Activated CD8-positive, alpha-beta memory T cell treated with anti-CD3 and anti-CD28 coated beads, Interleukin-2, amount 50 U/mL, for 24 hours (primary cell): ENCODE measurements at regions not wholly inside any gene's neighbourhood (a gene's known extent, or its start where the extent isn't known, plus 50 kb on each side); places are given as distances from the start of the nearest gene placed in this dataset.

Experiments
- DNase-seq: peaks from one replicate; pipeline ENCODE4 v3.0.0-alpha.2; 2020; ENCODE audit errors: extremely low read depth

DNA sequence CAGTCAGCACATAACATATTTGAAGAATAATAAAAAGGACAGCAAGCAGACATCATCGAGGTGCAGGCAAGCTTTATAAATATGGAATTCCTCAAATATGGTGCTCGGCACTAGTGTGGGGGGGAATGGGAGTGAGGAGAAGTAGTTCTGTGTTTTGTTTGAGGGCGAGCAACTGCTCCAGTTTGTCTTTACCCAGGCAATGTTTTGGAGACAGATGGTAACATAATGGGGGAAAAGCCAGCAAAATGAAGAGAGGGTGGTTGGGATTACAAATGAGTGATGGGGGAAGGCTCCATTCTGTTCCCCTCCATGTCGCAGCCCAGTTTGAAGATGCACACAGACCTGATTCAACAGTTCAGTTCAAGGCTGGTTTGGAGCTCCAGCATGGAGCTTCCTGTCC is 572.9 kb upstream of the DIPK2B start:
- no peak for DNase-seq

GRCh38 chrX:45771560-45772340 is 571.1 kb upstream of the DIPK2B start:
- DNase-seq, result no peak

- no peak for DNase-seq
Observed at GRCh38 chrX:45771114-45771513, 570.4 kb upstream of the DIPK2B start.

DNA sequence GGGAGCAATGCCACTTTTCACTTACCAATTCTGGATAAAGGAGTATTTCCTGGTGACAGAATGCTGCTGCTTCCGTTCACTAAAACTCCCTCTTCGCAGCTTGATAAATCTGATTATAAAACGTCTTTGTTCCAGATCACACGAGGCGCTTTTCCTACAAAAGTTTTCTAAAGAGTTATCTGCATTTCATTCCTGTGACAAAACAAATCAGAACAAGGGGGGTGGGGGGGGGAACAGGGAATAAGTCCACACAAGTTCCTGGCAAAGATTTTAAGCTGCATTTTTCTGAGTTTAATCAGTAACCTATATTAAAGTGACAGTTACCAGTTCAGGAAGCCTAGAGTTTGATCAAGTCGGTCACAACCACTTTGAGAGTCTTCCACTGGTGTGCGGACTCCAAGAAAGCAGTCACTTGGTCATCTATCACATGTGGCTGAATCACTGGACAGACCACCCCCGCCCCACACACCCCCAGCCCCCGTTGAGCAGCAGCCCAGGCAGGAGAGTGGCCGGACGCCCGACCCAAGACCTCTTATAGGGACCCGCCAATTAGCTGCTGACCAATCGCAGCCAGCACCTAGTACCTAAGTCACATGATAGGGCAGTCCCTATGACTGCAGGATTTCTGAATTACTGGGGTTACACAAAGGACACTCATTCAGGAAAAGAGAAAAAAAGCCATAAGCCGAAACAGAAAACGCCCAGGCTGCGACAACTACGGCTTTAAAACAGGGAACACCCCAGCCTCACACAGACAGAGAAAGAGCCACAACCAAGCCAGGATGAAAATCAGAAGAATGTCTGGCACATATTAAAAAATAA is 569.3 kb upstream of the DIPK2B start:
- no peak for DNase-seq

GRCh38 chrX:45768666-45769236 is 568.1 kb upstream of the DIPK2B start:
- no peak for DNase-seq

DNA sequence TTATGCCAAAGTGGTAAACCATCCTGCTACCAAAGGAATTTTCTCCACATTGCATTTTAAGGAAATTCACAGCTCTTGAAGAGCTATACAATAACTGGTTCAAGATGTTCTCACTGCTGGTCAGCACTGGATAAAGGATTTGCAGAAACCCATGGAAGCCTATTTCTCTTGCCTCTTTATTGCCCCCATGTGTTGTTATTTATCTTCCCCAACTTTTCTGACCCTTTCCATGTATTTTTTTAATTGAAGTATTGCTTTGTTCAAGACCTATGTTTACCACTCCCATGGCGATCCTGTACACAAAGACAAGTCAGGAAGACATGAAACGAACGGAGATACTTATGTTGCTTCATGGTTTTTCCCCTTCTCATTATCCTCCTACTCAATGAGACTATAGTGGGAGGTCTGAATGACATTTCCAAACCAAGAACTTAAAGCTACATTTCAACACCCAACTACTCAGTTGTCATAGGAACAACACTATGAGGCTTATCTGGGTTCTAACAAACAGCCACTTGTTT is 566.4 kb upstream of the DIPK2B start:
- no peak for DNase-seq

DNA sequence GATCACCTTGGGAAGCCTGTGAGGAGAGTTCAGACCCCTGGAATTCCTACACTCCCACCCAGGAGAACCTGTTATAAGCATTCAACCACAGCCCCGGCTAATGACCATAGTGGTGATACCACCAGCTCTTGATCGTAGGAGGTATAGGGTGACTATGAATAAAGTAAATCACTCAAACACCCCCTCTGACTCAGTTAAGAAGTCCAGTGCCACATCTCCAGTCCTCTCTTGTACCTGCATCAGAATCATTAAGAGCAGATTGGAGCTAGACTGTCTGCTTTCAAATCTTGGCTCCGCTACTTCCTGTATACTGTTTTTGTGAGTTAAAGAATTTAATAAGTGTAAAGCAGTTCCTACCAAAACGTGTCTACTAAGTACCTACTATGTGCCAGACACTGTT is 565.1 kb upstream of the DIPK2B start:
- no peak for DNase-seq

- DNase-seq, result no peak
Observed at GRCh38 chrX:45765281-45765680, 564.6 kb upstream of the DIPK2B start.

GRCh38 chrX:45762699-45763647 is 562.3 kb upstream of the DIPK2B start:
- no peak for DNase-seq

DNA sequence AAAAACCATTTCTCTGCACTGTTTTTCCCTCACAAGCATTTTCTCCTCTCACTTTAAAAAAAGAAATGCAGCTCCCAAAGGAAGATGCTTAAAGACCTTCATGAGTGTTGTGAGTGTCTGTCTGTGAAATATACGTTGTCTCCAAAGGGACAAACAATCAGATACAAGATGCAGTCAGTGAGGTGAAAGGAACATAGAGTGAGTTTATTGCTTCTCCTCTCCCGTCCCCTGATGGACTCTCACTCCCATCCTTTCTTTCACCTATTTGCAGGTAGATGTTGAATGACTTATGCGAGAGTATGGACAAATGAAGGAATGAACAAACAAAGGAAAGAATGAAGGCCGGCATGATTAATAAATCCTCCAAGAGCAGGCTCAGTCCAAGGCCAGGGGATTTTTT is 561.2 kb upstream of the DIPK2B start:
- no peak for DNase-seq

GRCh38 chrX:45760187-45760742 is 559.6 kb upstream of the DIPK2B start:
- DNase-seq, result no peak

GRCh38 chrX:45758738-45759397 is 558.2 kb upstream of the DIPK2B start:
- no peak for DNase-seq

DNA sequence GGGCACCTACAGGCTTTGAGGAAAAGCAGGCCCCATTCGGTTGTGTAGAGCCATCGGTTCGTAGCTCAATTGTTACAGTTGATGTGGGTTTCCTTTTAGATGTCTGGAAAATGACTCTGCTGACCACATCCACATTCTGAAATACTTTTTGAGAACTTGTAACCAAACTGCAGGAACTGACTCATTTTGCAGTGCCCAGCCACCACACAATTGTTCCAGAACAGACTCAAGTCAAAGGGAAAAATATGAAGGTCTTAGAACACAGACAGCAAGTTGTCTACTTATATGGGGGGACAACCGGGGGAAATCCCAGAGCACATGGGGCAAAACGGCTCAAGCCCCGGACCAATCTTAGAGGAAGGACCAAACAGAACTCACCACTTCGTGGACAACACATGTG is 557.6 kb upstream of the DIPK2B start:
- no peak for DNase-seq

GRCh38 chrX:45757272-45757671 is 556.6 kb upstream of the DIPK2B start:
- no peak for DNase-seq

- DNase-seq, result no peak
Observed at GRCh38 chrX:45756557-45756956, 555.9 kb upstream of the DIPK2B start.

- DNase-seq, result no peak
Observed at GRCh38 chrX:45755703-45756102, 555.0 kb upstream of the DIPK2B start.

GRCh38 chrX:45751156-45751555 is 550.5 kb upstream of the DIPK2B start:
- DNase-seq, result no peak

- DNase-seq, result no peak
Observed at GRCh38 chrX:45750639-45751038, 550.0 kb upstream of the DIPK2B start.

- no peak for DNase-seq
Observed at GRCh38 chrX:45749375-45749774, 548.7 kb upstream of the DIPK2B start.

- DNase-seq, result no peak
Observed at GRCh38 chrX:45748369-45748774, 547.7 kb upstream of the DIPK2B start.

GRCh38 chrX:45747905-45748304 is 547.2 kb upstream of the DIPK2B start:
- no peak for DNase-seq
